ENCODE measurements at regions not wholly inside any gene's neighbourhood (a gene's known extent, or its start where the extent isn't known, plus 50 kb on each side); places are given as distances from the start of the nearest gene placed in this dataset.

DNA sequence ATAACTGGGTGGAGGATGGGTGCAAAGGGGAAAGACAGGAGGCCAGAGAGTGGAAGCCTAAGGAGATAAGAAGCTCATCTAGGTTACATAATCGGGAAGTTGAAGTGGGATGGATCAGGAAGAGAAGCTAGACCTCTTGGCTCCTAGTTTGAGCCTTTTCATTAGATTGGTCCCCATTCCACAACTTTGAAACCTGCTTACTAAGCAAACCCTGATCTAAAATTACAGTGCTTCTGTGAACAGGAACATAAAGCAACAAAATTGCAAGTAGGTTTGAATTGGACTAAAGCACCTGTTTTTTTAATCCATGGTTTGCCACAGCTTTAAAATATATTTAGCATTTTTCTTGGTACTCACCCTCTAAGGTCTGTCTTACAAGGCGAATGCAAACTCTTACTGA lies 80.4 kb upstream of the EED start:
- TF ChIP-seq POLR2AphosphoS5 (IDR thresholded peaks at IDR 0.05; ENCODE audit: low read depth, low read length) (no peak), POLR2A (IDR thresholded peaks at IDR 0.05; ENCODE audit: low read depth, low read length) (no peak), SPI1 (IDR thresholded peaks at IDR 0.05; ENCODE audit: low read depth, low read length) (no peak), TAF1 (IDR thresholded peaks at IDR 0.05; ENCODE audit: low read depth, low read length) (no peak), PAX5 (IDR thresholded peaks at IDR 0.05; ENCODE audit: insufficient read depth, low read length, severe bottlenecking) (no peak), POU2F2 (IDR thresholded peaks at IDR 0.05; ENCODE audit: low read depth, low read length) (no peak)

Data from GM12891 (cell line).